ENCODE measurements at regions not wholly inside any gene's neighbourhood (a gene's known extent, or its start where the extent isn't known, plus 50 kb on each side); places are given as distances from the start of the nearest gene placed in this dataset.

DNA sequence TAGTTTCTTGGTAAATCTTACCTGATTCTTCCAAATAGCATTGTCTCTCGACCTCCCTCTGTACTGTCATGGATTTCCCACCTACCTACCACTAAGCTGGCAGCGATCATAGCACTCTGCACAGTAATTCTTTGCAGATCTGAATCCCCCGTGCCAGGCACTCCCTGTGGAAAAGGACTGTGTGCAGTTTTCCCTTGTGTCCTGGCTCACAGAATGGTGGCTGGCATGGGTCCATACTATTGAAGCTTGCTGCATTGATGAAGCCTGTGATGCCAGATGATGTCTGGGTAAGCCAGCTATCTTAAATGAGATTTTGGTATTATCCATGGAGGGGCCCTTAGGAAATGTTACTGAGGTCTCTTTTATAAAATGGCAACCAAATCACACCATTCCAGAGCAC, 135.7 kb downstream of the RPAP3 start:
- TF ChIP-seq, protein P1, sequence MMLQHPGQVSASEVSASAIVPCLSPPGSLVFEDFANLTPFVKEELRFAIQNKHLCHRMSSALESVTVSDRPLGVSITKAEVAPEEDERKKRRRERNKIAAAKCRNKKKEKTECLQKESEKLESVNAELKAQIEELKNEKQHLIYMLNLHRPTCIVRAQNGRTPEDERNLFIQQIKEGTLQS (IDR thresholded peaks at IDR 0.05) = no peak
- TF ChIP-seq EGR1 (IDR thresholded peaks at IDR 0.05; ENCODE audit: low read depth in 2 of 2) (no peak), FOXA1 (IDR thresholded peaks at IDR 0.05) (no peak), HNF4G (IDR thresholded peaks at IDR 0.05) (no peak), RXRA (IDR thresholded peaks at IDR 0.05) (no peak), SP1 (IDR thresholded peaks at IDR 0.05) (no peak)
- TF ChIP-seq, protein P2, sequence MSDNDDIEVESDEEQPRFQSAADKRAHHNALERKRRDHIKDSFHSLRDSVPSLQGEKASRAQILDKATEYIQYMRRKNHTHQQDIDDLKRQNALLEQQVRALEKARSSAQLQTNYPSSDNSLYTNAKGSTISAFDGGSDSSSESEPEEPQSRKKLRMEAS (IDR thresholded peaks at IDR 0.05) = no peak
- TF ChIP-seq, protein P3, sequence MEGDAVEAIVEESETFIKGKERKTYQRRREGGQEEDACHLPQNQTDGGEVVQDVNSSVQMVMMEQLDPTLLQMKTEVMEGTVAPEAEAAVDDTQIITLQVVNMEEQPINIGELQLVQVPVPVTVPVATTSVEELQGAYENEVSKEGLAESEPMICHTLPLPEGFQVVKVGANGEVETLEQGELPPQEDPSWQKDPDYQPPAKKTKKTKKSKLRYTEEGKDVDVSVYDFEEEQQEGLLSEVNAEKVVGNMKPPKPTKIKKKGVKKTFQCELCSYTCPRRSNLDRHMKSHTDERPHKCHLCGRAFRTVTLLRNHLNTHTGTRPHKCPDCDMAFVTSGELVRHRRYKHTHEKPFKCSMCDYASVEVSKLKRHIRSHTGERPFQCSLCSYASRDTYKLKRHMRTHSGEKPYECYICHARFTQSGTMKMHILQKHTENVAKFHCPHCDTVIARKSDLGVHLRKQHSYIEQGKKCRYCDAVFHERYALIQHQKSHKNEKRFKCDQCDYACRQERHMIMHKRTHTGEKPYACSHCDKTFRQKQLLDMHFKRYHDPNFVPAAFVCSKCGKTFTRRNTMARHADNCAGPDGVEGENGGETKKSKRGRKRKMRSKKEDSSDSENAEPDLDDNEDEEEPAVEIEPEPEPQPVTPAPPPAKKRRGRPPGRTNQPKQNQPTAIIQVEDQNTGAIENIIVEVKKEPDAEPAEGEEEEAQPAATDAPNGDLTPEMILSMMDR (IDR thresholded peaks at IDR 0.05; ENCODE audit: low read depth, low read length, missing input control) = no peak
- DNase-seq (ENCODE audit: low spot score) = no peak
- H3K9ac ChIP-seq (ENCODE audit: low read depth in 1 of 2, low read length in 2 of 2) = no peak overlapping the region
- no peaks in the 10 kb centered on the region for H3K9me3 ChIP-seq (ENCODE audit: control insufficient read depth in 4 of 4, low read length in 3 of 4)
- H3K27me3 ChIP-seq (ENCODE audit: control insufficient read depth in 4 of 4, insufficient read depth in 4 of 4, low read length in 3 of 4) = no peaks in the 10 kb centered on the region
- H3K36me3 ChIP-seq (ENCODE audit: control insufficient read depth in 4 of 4, insufficient read depth in 3 of 4, low read depth in 1 of 4, low read length in 3 of 4) = no peaks in the 10 kb centered on the region
- WGBS = 76% methylated on average over 3 of the region's 3 CpGs
- H3K4me1 ChIP-seq (ENCODE audit: control insufficient read depth in 4 of 4, insufficient read depth in 4 of 4, low read length in 3 of 4) = no peaks in the 10 kb centered on the region
- H3K27ac ChIP-seq (ENCODE audit: low read depth in 1 of 2, low read length in 2 of 2) = no peak overlapping the region
- H3K4me3 ChIP-seq (ENCODE audit: low read depth in 1 of 3, low read length in 3 of 3) = no peak overlapping the region

DNA sequence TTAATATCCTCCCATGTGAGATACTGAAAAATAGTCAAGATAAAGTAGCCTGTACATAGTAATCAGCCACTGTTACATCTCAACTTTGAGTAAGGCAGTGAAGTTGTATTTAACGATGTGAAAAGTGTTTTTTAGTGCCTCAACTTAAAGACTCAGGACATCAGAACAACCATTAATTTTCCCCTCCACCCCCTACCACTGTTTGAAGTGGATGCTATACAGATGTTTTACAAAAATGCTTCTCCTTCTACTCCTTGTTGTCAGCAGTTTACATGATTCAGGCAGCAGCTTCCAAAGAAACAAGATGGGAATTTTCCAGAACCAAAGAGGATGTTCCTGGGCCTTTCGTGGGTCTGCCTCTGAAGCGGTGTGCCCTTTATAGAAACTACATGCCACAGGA, 143.6 kb downstream of the RPAP3 start:
- Histone ChIP-seq H3K27me3 (ENCODE audit: control insufficient read depth in 4 of 4, insufficient read depth in 4 of 4, low read length in 3 of 4) (no peaks in the 10 kb centered on the region), H3K27ac (ENCODE audit: low read depth in 1 of 2, low read length in 2 of 2) (no peak overlapping the region), H3K4me3 (ENCODE audit: low read depth in 1 of 3, low read length in 3 of 3) (no peak overlapping the region), H3K4me1 (ENCODE audit: control insufficient read depth in 4 of 4, insufficient read depth in 4 of 4, low read length in 3 of 4) (no peaks in the 10 kb centered on the region), H3K9ac (ENCODE audit: low read depth in 1 of 2, low read length in 2 of 2) (no peak overlapping the region), H3K9me3 (ENCODE audit: control insufficient read depth in 4 of 4, low read length in 3 of 4) (no peaks in the 10 kb centered on the region), H3K36me3 (ENCODE audit: control insufficient read depth in 4 of 4, insufficient read depth in 3 of 4, low read depth in 1 of 4, low read length in 3 of 4) (no peaks in the 10 kb centered on the region)
- DNase-seq (ENCODE audit: low spot score) = no peak
- WGBS = 86% methylated on average over 3 of the region's 3 CpGs
- no peak for TF ChIP-seq JUND (IDR thresholded peaks at IDR 0.05)
- TF ChIP-seq, protein P2 (IDR thresholded peaks at IDR 0.05) = no peak
- no peak for TF ChIP-seq FOXA1 (IDR thresholded peaks at IDR 0.05)
- TF ChIP-seq, protein P4, sequence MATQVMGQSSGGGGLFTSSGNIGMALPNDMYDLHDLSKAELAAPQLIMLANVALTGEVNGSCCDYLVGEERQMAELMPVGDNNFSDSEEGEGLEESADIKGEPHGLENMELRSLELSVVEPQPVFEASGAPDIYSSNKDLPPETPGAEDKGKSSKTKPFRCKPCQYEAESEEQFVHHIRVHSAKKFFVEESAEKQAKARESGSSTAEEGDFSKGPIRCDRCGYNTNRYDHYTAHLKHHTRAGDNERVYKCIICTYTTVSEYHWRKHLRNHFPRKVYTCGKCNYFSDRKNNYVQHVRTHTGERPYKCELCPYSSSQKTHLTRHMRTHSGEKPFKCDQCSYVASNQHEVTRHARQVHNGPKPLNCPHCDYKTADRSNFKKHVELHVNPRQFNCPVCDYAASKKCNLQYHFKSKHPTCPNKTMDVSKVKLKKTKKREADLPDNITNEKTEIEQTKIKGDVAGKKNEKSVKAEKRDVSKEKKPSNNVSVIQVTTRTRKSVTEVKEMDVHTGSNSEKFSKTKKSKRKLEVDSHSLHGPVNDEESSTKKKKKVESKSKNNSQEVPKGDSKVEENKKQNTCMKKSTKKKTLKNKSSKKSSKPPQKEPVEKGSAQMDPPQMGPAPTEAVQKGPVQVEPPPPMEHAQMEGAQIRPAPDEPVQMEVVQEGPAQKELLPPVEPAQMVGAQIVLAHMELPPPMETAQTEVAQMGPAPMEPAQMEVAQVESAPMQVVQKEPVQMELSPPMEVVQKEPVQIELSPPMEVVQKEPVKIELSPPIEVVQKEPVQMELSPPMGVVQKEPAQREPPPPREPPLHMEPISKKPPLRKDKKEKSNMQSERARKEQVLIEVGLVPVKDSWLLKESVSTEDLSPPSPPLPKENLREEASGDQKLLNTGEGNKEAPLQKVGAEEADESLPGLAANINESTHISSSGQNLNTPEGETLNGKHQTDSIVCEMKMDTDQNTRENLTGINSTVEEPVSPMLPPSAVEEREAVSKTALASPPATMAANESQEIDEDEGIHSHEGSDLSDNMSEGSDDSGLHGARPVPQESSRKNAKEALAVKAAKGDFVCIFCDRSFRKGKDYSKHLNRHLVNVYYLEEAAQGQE (IDR thresholded peaks at IDR 0.05) = no peak
- no peak for TF ChIP-seq RAD21 (IDR thresholded peaks at IDR 0.05)
- no peak for TF ChIP-seq HNF4A (conservative IDR thresholded peaks at IDR 0.05)
- TF ChIP-seq FOXA2 (IDR thresholded peaks at IDR 0.05) = no peak
- TF ChIP-seq, protein P1 (IDR thresholded peaks at IDR 0.05) = no peak
- TF ChIP-seq, protein P5, sequence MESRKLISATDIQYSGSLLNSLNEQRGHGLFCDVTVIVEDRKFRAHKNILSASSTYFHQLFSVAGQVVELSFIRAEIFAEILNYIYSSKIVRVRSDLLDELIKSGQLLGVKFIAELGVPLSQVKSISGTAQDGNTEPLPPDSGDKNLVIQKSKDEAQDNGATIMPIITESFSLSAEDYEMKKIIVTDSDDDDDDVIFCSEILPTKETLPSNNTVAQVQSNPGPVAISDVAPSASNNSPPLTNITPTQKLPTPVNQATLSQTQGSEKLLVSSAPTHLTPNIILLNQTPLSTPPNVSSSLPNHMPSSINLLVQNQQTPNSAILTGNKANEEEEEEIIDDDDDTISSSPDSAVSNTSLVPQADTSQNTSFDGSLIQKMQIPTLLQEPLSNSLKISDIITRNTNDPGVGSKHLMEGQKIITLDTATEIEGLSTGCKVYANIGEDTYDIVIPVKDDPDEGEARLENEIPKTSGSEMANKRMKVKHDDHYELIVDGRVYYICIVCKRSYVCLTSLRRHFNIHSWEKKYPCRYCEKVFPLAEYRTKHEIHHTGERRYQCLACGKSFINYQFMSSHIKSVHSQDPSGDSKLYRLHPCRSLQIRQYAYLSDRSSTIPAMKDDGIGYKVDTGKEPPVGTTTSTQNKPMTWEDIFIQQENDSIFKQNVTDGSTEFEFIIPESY (IDR thresholded peaks at IDR 0.05) = no peak
- TF ChIP-seq, protein P3 (IDR thresholded peaks at IDR 0.05; ENCODE audit: low read depth, low read length, missing input control) = no peak
- TF ChIP-seq SP1 (IDR thresholded peaks at IDR 0.05) = no peak
- TF ChIP-seq NR2F2 (IDR thresholded peaks at IDR 0.05) = no peak
- TF ChIP-seq RXRA (IDR thresholded peaks at IDR 0.05) = no peak
- TF ChIP-seq GABPA (IDR thresholded peaks at IDR 0.05 in 1 of 2, conservative IDR thresholded peaks at IDR 0.05 in 1 of 2) = no peak
- no peak for TF ChIP-seq TAF1 (conservative IDR thresholded peaks at IDR 0.05)
- no peak for TF ChIP-seq HNF4G (IDR thresholded peaks at IDR 0.05)
- no peak for TF ChIP-seq YY1 (IDR thresholded peaks at IDR 0.05)
- no peak for TF ChIP-seq EGR1 (IDR thresholded peaks at IDR 0.05; ENCODE audit: low read depth in 2 of 2)
